RWPE1 (cell line): ENCODE measurements at regions not wholly inside any gene's neighbourhood (a gene's known extent, or its start where the extent isn't known, plus 50 kb on each side); places are given as distances from the start of the nearest gene placed in this dataset.

Experiments
- CTCF ChIA-PET: fragments of 350-600 bp; sonication (Branson Sonifier 250); formaldehyde crosslinking; extraction: SDS; loops from one replicate; lab custom pipeline; 2021; lab: Yijun Ruan, JAX
- POLR2A ChIA-PET: fragments of 400-600 bp; formaldehyde crosslinking; extraction: SDS; loops from one replicate; lab custom pipeline; 2020; ENCODE audit warnings: antibody characterized with exemption; ENCODE audit not compliant: low non-redundant PET; lab: Yijun Ruan, JAX
- DNase-seq: peaks from one replicate; pipeline ENCODE4 v3.0.0; 2012; ENCODE audit warnings: low spot score
- H3K27ac ChIP-seq: fragments of 450-650 bp; 2 replicates; pipeline ENCODE4 v1.5.1; 2017
- CTCF ChIP-seq: fragments of 450-650 bp; conservative IDR thresholded peaks from 2 replicates; pipeline ENCODE4 v1.5.1; 2017; ENCODE audit warnings: low read depth, mild to moderate bottlenecking

GRCh38 chr22:44601725-44602124, 100.3 kb upstream of the PRR5 start:
- CTCF ChIA-PET: no interaction called here
- TF ChIP-seq CTCF: no peak
- POLR2A ChIA-PET: no interaction called here
- no peak for DNase-seq
- H3K27ac ChIP-seq: no peak overlapping the region

GRCh38 chr22:44601189-44601588, 100.8 kb upstream of the PRR5 start:
- DNase-seq: no peak
- CTCF ChIA-PET: no interaction called here
- POLR2A ChIA-PET: no interaction called here
- no peak overlapping the region for H3K27ac ChIP-seq
- TF ChIP-seq CTCF: no peak

GRCh38 chr22:44600207-44600785, 101.7 kb upstream of the PRR5 start:
- no peak for TF ChIP-seq CTCF
- no peak overlapping the region for H3K27ac ChIP-seq
- POLR2A ChIA-PET: no interaction called here
- no peak for DNase-seq
- CTCF ChIA-PET: interaction anchor here (0.6 to 0.7 kb wide), 2 partner anchors 130 to 512 kb away, joined by 3 to 11 read pairs; no protein-coding TSS in a partner anchor

- CTCF ChIA-PET: interaction anchor here (0.7 kb wide), 1 partner anchor 129 kb away, joined by 11 read pairs; no protein-coding TSS in a partner anchor
- POLR2A ChIA-PET: no interaction called here
- TF ChIP-seq CTCF: no peak
- DNase-seq: no peak
- H3K27ac ChIP-seq: no peak overlapping the region
Measured at GRCh38 chr22:44599500-44600140, 101.6 kb upstream of the RTL6 start.

- no peak for DNase-seq
- CTCF ChIA-PET: no interaction called here
- no peak for TF ChIP-seq CTCF
- POLR2A ChIA-PET: no interaction called here
- no peak overlapping the region for H3K27ac ChIP-seq
Measured at GRCh38 chr22:44599084-44599483, 101.1 kb upstream of the RTL6 start.

- DNase-seq: no peak
- no peak for TF ChIP-seq CTCF
- H3K27ac ChIP-seq: no peak overlapping the region
- ChIA-PET CTCF (no interaction called here), POLR2A (no interaction called here)
Measured at GRCh38 chr22:44597616-44598015, 99.6 kb upstream of the RTL6 start.
